NCI-H526 (cell line): ENCODE measurements at regions not wholly inside any gene's neighbourhood (a gene's known extent, or its start where the extent isn't known, plus 50 kb on each side); places are given as distances from the start of the nearest gene placed in this dataset.
A peak's percentile ranks its signal among the peaks of the same experiment; 100 is the strongest.

Experiments
- DNase-seq, 2 experiments: peaks; one replicate each; lab custom pipeline; 2025; lab: John Stamatoyannopoulos, UW

DNA sequence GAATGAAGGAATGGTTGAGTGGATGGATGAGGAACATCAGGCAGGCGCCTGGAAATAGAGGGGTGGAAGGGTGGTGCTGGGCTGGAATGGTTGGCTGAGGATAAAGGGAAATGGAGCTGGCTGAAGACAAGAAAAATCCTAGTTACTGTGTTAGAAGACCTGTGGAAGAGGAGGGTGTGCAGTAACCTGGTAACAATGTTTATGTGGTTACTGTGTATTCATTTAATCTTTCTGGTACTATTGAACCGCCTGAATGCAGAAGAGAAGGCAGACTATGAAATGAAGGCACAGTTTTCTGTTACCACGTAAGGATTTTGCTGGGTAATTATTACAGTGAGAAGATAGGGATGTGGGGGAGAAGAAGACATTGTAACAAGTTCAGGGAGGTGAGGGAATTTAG lies 110.3 kb upstream of the MGAT5 start:
- DNase-seq, result no peak

GRCh38 chr2:134144081-134144596 lies 109.7 kb upstream of the MGAT5 start:
- DNase-seq, result no peak

DNA sequence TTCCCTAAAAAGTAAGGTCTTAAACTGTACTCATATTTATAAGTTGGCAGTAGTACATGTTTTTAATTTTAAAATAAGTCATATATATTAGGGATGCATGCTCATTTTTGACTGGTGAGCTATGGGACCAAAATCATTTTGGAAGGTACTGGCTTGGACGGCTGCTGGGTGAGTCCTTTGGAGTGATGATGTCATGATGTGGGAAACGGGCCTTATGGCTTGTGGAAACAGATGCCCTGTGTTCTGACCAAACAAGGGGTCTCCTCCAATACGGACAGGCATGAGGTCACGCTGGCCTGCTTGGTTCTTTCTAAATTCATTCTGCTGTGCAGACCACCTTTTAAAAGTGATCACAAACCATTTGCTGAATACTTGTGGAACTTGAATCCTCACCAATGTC lies 109.2 kb upstream of the MGAT5 start:
- no peak for DNase-seq

DNA sequence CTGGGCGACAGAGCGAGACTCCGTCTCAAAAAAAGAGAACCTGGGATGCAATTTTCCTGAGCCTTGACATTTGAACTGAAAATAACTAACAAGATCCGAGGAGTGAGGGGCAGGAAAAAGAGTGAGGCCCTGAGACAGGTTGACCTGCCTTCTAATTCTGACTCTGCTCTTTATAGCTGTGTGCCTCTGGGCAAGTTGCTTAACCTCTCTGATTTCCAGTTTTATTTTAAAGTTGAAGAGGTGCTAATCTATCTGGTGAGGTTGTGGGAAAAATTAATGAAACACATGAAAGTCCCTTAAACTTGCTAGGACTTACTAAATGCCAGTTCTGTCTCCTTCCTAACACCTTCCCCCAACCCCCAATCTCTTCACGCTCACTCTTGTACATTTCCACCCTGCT lies 108.4 kb upstream of the MGAT5 start:
- DNase-seq, result no peak

DNA sequence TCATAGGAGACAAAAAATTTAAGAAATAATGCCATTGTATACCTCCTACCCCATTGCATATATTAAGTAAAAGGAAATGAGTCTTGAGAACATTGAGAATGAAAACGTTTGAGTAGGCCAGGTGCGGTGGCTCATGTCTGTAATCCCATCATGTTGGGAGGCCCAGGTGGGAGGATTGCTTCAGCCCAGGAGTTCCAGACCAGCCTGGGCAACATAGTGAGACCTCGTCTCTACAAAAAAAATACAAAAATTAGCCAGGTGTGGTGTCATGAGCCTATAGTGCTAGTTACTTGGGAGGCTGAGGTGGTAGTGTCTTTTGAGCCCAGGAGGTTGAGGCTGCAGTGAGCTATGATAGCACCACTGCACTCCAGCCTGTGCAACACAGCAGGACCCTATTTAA lies 107.7 kb upstream of the MGAT5 start:
- DNase-seq, result no peak

- DNase-seq, result peak; percentile 93 to 96
Observed at GRCh38 chr2:134146620-134147019, 107.3 kb upstream of the MGAT5 start.

DNA sequence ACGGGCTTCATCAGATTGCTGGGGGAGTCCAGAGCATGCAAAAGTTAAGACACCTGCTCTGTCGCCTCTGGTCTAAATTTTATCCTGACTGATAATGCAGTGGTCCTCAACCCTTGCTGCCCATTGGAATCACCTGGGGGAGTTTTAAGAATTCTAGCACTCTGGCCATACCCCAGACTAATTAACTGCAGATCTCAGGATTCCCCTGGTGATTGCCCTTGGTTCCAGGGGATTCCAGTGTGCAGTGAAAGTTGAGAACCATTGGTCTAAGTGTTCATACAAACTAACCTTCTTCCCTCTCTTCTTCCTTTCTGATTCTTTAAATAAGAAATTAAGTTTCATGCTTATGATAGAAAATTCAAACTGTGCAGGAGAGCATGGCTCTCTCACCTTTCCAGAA lies 105.7 kb upstream of the MGAT5 start:
- DNase-seq, result no peak

GRCh38 chr2:134148843-134149472 lies 104.9 kb upstream of the MGAT5 start:
- no peak for DNase-seq

- no peak for DNase-seq
Observed at GRCh38 chr2:134149904-134150303, 104.0 kb upstream of the MGAT5 start.

DNA sequence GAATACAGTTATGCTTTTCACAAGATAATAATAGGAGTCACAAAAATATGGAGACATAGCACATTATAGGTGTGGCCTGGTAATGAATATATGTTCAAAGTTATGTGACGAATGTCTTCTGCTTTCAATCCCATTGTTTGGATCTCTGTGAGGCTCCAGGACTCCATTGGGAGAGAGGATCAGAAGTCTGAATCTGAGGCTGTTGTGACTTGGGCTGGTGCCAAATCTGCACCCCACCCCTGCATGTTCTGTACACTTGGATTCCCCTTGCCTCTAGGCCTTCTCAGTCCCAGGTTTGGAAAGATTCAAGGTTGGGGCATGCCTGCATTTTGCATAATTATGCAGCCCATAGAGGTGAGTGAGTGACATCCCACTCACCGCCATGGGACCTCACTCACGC lies 103.1 kb upstream of the MGAT5 start:
- no peak for DNase-seq

GRCh38 chr2:134152045-134153010 lies 101.5 kb upstream of the MGAT5 start:
- no peak for DNase-seq

DNA sequence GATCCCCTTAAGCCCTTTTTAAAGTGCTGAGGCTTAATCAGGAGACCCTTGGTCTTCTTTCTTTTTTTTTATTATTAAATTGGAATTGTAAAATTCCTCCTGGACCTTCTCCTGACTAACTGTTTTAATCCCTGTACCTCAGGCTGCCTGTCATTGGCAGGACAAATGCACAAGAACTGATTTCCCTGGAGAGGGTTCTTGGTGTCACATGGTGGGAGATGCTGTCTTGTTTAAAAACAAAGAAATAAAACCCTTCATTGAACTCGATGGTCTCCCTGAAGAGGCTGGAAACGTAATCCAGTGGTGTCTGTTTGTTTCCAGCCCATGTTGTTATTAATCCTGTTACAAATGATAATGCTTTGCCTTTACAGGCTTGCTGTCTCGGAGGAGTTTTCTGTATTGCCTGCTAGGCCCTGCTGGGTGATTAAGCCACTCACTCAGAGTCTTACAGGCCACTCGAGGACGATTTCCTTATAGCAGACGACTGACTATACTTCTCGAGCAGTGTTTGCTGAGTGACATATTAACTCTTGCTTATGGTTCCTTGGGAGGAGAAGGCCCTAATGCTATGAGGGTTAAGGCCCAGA lies 100.5 kb upstream of the MGAT5 start:
- no peak for DNase-seq

GRCh38 chr2:134154246-134154645 lies 99.6 kb upstream of the MGAT5 start:
- DNase-seq, result peak; percentile 63 to 68

- DNase-seq, result peak; percentile 46 to 70
Observed at GRCh38 chr2:134155134-134155533, 98.7 kb upstream of the MGAT5 start.

DNA sequence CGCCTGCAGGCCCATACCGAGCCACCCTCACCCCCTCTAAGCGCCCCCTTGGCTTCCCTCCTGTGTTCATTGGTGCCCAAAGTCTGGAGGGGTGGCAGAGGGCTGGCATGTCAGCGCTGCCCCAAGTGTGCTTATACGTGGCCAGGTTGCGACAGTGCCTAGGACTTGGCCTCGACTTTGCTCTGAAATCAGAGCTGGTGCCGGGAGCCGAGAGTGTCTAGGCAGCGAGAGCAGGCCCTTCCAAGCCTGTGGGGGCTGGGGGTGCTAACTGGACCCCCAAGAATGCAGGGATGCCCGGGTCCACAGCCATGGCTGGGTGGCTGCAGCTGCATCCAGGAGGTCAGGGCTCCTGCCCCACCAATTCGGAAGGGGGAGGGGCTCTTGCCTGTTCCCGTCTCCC lies 95.6 kb upstream of the MGAT5 start:
- no peak for DNase-seq

DNA sequence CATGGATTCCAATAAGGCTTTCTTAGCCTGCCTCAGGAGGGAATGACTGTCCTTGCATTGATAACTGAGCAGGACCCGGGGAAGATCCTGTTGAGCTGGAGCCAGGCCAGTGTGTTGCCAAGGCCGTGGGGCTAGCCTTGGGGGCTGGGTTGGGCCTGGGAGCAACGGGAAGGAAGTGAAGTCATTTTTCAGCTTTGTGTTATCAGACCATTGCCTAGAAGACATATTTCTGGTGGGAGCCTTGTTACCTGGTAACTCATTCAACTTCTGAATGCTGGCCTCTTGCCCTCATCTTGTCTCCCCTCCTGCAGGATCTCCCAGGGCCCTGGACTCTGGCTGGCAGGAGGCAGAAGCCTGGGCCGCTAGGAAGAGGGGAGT lies 92.7 kb upstream of the MGAT5 start:
- DNase-seq, result no peak

DNA sequence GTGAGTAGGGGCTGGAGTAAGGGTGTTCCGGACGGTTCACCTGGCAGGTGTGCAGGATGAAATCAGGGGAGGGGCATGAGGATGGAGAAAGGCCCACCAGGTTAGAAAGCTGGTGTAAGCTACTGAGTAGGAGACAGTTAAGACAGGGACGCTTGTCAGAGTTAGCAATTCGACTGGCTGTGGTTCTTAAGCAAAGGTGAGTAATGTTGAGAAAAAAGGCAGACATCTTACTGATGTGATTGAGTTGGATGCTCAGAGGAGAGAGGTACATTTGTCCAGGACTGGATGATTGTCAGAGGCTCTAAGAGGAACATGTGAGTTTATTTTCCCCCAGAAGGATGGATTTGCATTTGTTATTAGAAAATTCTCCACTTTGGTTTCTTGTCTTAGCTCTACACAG lies 90.5 kb upstream of the MGAT5 start:
- no peak for DNase-seq

DNA sequence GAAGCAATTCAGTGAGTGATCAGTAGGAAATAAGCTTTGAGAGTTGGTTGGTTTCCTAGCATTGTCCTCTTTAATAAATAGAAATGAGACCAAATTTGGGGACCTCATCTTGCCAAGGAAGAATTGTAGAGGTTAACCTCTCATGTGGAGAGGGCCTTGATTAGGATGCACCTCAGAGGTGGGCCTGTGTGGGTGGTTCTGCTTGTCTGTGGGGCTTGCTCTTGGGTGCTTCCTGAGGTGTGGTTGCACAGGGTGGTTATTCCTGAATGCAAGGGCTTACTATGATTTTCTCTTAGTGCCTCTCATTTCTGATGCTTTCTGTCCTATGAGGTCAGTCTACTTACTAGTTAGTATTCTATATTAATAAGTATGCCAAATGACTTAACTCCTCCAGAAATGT lies 89.6 kb upstream of the MGAT5 start:
- no peak for DNase-seq

DNA sequence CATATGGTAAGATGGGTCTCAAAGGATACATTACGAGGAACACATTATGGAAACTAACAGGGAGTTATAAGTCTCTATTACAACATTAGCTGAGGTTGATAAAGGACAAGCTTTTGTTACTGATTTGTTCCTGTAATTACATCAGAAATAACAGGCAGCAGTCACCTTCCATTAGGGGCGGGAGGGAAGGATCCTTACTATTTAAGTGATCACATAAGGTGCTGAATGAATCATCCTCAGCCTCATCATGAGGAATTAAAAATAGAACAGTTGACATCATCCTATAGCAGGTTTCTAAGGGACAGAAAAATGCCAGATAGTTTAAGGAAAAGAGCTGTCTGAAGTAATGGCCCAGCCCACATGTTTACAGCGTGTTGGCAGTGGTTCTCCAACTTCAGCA lies 86.9 kb upstream of the MGAT5 start:
- DNase-seq, result no peak

DNA sequence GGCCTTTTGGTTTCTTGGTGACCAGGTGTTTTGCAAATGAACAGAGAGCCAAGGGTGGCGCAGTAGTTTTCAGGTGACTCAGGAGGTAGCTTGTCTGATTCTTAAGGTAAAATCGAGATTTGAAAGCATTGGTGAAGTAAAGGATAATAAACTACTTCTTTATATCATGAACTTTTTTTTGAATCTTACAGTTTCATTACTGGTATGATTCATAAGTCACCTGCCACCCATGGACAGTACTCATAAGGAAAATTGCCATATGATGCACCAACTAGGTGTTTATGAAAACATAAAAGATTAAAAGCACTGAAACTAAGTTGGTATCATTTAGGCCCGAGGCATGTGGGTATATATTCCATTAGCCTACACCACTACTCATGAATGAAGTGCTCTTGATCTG lies 84.1 kb upstream of the MGAT5 start:
- DNase-seq, result no peak

- DNase-seq, result no peak
Observed at GRCh38 chr2:134170294-134170693, 83.6 kb upstream of the MGAT5 start.

- DNase-seq, result no peak
Observed at GRCh38 chr2:134170700-134171099, 83.2 kb upstream of the MGAT5 start.
